ENCODE measurements at regions not wholly inside any gene's neighbourhood (a gene's known extent, or its start where the extent isn't known, plus 50 kb on each side); places are given as distances from the start of the nearest gene placed in this dataset.

DNA sequence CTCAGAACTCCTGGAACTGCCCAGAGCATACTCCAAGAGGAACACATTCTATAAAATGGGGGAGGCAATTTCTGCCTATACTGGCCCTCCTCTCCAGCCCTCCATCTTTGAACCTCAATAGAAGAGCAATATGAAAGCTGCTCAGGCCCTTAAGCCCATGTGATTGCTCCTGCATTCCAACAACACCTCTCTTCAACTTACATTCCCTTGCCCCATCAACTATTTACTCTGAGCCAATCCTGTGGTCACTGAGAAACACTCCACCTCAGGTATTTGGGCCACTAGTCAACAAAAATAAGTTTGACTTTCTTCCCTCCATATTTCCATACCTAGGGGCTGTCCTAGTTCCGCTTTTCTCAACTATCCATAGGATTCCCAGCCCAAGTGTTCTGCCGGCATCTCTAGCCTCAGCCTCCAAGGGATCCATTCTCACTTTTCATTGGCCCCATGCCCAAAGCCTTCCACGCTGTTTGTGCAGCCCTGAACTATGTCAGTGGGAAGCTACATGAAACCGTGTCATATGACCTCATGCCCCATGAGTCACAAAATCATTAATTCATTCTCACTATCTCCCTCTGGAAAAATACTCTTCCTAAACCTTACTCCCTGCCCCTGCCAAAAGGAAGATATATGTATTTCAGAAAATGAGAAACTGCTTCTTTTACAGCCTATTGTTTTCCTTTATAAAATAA, 61.6 kb downstream of the GJD2 start:
- TF ChIP-seq SNAI2 (CRISPR knock-in tag; IDR thresholded peaks at IDR 0.05) (no peak), BACH2 (CRISPR knock-in tag; IDR thresholded peaks at IDR 0.05; ENCODE audit: borderline replicate concordance) (no peak), RARB (CRISPR knock-in tag; IDR thresholded peaks at IDR 0.05) (no peak), ZFP30 (CRISPR knock-in tag; IDR thresholded peaks at IDR 0.05) (no peak), OSR1 (CRISPR knock-in tag; IDR thresholded peaks at IDR 0.05) (no peak), ISL1 (CRISPR knock-in tag; IDR thresholded peaks at IDR 0.05) (no peak), ARNTL (CRISPR knock-in tag; IDR thresholded peaks at IDR 0.05; ENCODE audit: borderline replicate concordance, low read depth) (no peak), PPARA (CRISPR knock-in tag; IDR thresholded peaks at IDR 0.05; ENCODE audit: borderline replicate concordance) (no peak), ZNF70 (CRISPR knock-in tag; IDR thresholded peaks at IDR 0.05) (no peak)
- TF ChIP-seq, protein P1, sequence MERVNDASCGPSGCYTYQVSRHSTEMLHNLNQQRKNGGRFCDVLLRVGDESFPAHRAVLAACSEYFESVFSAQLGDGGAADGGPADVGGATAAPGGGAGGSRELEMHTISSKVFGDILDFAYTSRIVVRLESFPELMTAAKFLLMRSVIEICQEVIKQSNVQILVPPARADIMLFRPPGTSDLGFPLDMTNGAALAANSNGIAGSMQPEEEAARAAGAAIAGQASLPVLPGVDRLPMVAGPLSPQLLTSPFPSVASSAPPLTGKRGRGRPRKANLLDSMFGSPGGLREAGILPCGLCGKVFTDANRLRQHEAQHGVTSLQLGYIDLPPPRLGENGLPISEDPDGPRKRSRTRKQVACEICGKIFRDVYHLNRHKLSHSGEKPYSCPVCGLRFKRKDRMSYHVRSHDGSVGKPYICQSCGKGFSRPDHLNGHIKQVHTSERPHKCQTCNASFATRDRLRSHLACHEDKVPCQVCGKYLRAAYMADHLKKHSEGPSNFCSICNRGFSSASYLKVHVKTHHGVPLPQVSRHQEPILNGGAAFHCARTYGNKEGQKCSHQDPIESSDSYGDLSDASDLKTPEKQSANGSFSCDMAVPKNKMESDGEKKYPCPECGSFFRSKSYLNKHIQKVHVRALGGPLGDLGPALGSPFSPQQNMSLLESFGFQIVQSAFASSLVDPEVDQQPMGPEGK (CRISPR knock-in tag; IDR thresholded peaks at IDR 0.05; ENCODE audit: borderline replicate concordance), result no peak

Measured in SK-N-SH treated with all-trans-retinoic acid at 6 μM for 48 hours (cell line).